ENCODE measurements at regions not wholly inside any gene's neighbourhood (a gene's known extent, or its start where the extent isn't known, plus 50 kb on each side); places are given as distances from the start of the nearest gene placed in this dataset.

DNA sequence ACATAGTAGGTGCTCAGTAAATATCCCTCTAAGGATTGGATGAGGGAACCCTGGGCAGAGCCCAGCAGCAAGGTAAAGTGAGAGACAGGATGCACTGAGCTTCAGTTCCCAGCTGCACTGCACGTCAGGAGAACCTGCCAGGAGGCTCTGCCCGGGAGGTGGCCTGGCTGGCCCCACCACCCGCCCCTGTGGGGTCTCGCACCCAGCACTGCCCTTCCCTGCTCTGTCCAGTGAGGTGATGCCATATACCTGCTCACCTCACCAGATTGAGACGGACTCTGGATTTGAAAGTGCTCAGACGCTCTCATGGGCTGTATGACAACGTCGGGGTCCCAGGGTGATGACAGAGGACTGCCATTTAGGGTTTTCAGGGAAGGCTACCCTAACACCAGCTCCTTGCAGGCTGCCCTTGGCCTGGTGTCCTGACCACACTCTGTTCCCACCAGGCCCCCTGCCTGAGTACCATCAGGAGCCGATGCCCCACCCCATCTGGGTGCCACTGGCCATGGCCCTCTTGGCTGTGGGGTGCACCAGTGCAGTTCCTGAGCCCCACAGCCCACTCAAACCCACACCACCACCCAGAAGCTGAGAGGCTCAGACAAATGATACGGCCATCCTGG, 61.7 kb upstream of the FGF3 start:
- H3K9me3 ChIP-seq (ENCODE audit: control insufficient read depth in 1 of 2, insufficient read depth in 1 of 2, low read depth in 1 of 2, low read length in 2 of 2), result no peaks in the 10 kb centered on the region
- H4K20me1 ChIP-seq (ENCODE audit: insufficient read depth), result no peaks in the 10 kb centered on the region
- H3K4me1 ChIP-seq (ENCODE audit: control insufficient read depth in 1 of 2, insufficient read depth in 2 of 2, low read length in 2 of 2), result no peaks in the 10 kb centered on the region
- TF ChIP-seq TCF7L2 (IDR thresholded peaks at IDR 0.05; ENCODE audit: borderline replicate concordance, extremely low read depth, insufficient read depth, insufficient read length), result no peak
- TF ChIP-seq SP1 (IDR thresholded peaks at IDR 0.05; ENCODE audit: low read depth), result no peak
- no peak for TF ChIP-seq CBX3 (IDR thresholded peaks at IDR 0.05; ENCODE audit: low read depth)
- TF ChIP-seq ZBTB33 (IDR thresholded peaks at IDR 0.05; ENCODE audit: extremely low read depth, insufficient replicate concordance, low read length), result no peak
- TF ChIP-seq JUND (IDR thresholded peaks at IDR 0.05), result no peak
- no peak for TF ChIP-seq ELF1 (IDR thresholded peaks at IDR 0.05; ENCODE audit: borderline replicate concordance, low read depth)
- no peak for TF ChIP-seq EGR1 (IDR thresholded peaks at IDR 0.05; ENCODE audit: low read depth)
- TF ChIP-seq SRF (IDR thresholded peaks at IDR 0.05; ENCODE audit: low read depth), result no peak
- no peak for TF ChIP-seq MAX (IDR thresholded peaks at IDR 0.05)
- TF ChIP-seq FOSL1 (IDR thresholded peaks at IDR 0.05; ENCODE audit: low read depth), result no peak
- TF ChIP-seq EZH2 (IDR thresholded peaks at IDR 0.05), result no peak
- ATAC-seq, result no peak
- no peak overlapping the region for H2AFZ ChIP-seq (ENCODE audit: low read depth, low read length, poor library complexity, severe bottlenecking)
- no TSS peak for BruUV-seq (replicated peaks)
- POLR2A ChIA-PET, result no interaction called here
- CTCF ChIA-PET, result no interaction called here
- H3K4me3 ChIP-seq (replicated peaks in 1 of 2; ENCODE audit: low read depth in 1 of 2, low read length in 2 of 2), result no peak overlapping the region
- H3K9ac ChIP-seq (ENCODE audit: low read length), result no peak overlapping the region
- H3K79me2 ChIP-seq (ENCODE audit: insufficient read depth, low read length), result no peaks in the 10 kb centered on the region
- no peak overlapping the region for H3K4me2 ChIP-seq (ENCODE audit: low read length)
- H3K27me3 ChIP-seq (ENCODE audit: insufficient read depth, low read length), result no peaks in the 10 kb centered on the region
- no peaks in the 10 kb centered on the region for H3K9me2 ChIP-seq (ENCODE audit: insufficient read depth)
- RAD21 ChIA-PET (ENCODE audit: low non-redundant PET in 1 of 2, low total read pairs in 2 of 2, uncharacterized antibody in 2 of 2, unreplicated experiment in 2 of 2), result no interaction called here
- H3K36me3 ChIP-seq (ENCODE audit: control insufficient read depth in 1 of 2, insufficient read depth in 2 of 2, low read length in 2 of 2), result no peaks in the 10 kb centered on the region
- no peak overlapping the region for H3K27ac ChIP-seq (ENCODE audit: low read depth, low read length)
- intact Hi-C loops (cut with micrococcal nuclease), result no loop called here
- no peak for DNase-seq (ENCODE audit: low read depth, low spot score)

Data from HCT116 (cell line).